ENCODE measurements at regions not wholly inside any gene's neighbourhood (a gene's known extent, or its start where the extent isn't known, plus 50 kb on each side); places are given as distances from the start of the nearest gene placed in this dataset.

DNA sequence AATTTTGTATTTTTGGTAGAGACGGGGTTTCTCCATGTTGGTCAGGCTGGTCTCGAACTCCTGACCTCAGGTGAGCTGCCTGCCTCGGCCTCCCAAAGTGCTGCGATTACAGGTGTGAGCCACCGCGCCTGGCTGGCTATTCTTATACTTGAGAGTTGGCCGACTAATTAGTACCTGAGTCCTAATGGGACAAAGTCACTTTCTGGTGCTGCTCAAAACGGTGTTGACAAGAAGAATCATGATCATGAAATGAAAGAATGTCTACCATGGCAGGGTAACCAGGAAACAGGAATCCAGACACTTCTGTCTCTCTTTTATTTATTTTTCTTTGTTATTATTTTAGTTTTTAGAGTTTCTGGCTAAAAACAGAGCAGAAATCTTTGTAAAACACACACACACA, 54.7 kb upstream of the RAB6D start:
- Histone ChIP-seq H2AFZ (ENCODE audit: low read length) (no peak overlapping the region), H4K8ac (ENCODE audit: extremely low read depth, insufficient read depth, low read length) (no peak overlapping the region), H3K9me3 (ENCODE audit: insufficient read depth in 2 of 2, low read depth in 1 of 2, low read length in 1 of 2) (0 out of 4 replicates have a peak, but pooled peaks cover 0 to under 1% of the 10 kb centered on the region in 2 experiments), H4K20me1 (replicated peaks in 1 of 2; ENCODE audit: control insufficient read depth in 1 of 2, insufficient read depth in 2 of 2, low read length in 2 of 2) (no peaks in the 10 kb centered on the region), H2BK5ac (ENCODE audit: low read depth, low read length) (no peak overlapping the region), H3K4me3 (ENCODE audit: extremely low read depth in 1 of 4, insufficient read depth in 2 of 4, low read depth in 3 of 4, low read length in 4 of 4) (no peak overlapping the region), H4K91ac (replicated peaks; ENCODE audit: insufficient read length, low read length) (no peak overlapping the region), H2AK5ac (ENCODE audit: low read depth, low read length) (no peak overlapping the region), H3K79me1 (ENCODE audit: low read depth, low read length) (no peaks in the 10 kb centered on the region), H3K9ac (replicated peaks in 1 of 4; ENCODE audit: extremely low read depth in 1 of 4, low read depth in 3 of 4, low read length in 3 of 4) (no peak overlapping the region), H3K56ac (replicated peaks; ENCODE audit: insufficient read length, low read depth, low read length) (no peak overlapping the region), H3K23me2 (ENCODE audit: low read depth, low read length) (no peaks in the 10 kb centered on the region), H2BK15ac (ENCODE audit: low read length) (no peak overlapping the region), H3K18ac (ENCODE audit: extremely low read depth, low read length) (no peak overlapping the region), H3K4me1 (replicated peaks in 1 of 4; ENCODE audit: control insufficient read depth in 3 of 4, insufficient read depth in 4 of 4, low read length in 3 of 4) (peaks cover 0 to 20% (median 5%) of the 10 kb centered on the region in 4 experiments; a peak in 3 of 7 replicates), H2BK20ac (ENCODE audit: low read length) (no peak overlapping the region), H3K4me2 (ENCODE audit: insufficient read depth in 1 of 2, low read depth in 2 of 2, low read length in 2 of 2) (no peak overlapping the region; a peak in 1 of 4 replicates), H2BK12ac (ENCODE audit: low read depth, low read length) (no peak overlapping the region), H4K5ac (ENCODE audit: insufficient read length, low read depth, low read length) (no peak overlapping the region), H3K27ac (ENCODE audit: low read depth, low read length) (no peak overlapping the region), H2BK120ac (replicated peaks; ENCODE audit: low read depth, low read length) (no peak overlapping the region), H3K27me3 (replicated peaks in 1 of 4; ENCODE audit: control insufficient read depth in 3 of 4, extremely low read depth in 1 of 4, insufficient read depth in 3 of 4, low read length in 3 of 4) (peaks cover 0 to 2% (median 1%) of the 10 kb centered on the region in 4 experiments; a peak in 4 of 7 replicates), H3K79me2 (ENCODE audit: control insufficient read depth in 1 of 2, insufficient read depth in 2 of 2, low read length in 2 of 2) (no peaks in the 10 kb centered on the region), H3K23ac (ENCODE audit: insufficient read length) (no peak overlapping the region), H3K4ac (replicated peaks; ENCODE audit: insufficient read length, low read depth, low read length) (no peak overlapping the region), H3K14ac (ENCODE audit: insufficient read length) (no peak overlapping the region), H3K36me3 (ENCODE audit: control insufficient read depth in 2 of 4, insufficient read depth in 4 of 4, low read length in 3 of 4) (no peaks in the 10 kb centered on the region)
- DNase-seq (ENCODE audit: low read depth in 1 of 2, low spot score in 2 of 2), result no peak
- ChIA-PET POLR2A (ENCODE audit: partially characterized antibody) (no interaction called here), CTCF (ENCODE audit: partially characterized antibody) (interaction anchor here (1.7 kb wide), 1 partner anchor 74 kb away, joined by 8 read pairs; the partner anchor contains the start of gene MZT2A)
- 93% methylated on average over 7 of the region's 8 CpGs; no CpG with 5 or more reads in 1 of the 2 experiments for WGBS, 2 experiments (ENCODE audit: extremely low coverage in 1 of 2, insufficient coverage in 1 of 2, insufficient read length in 1 of 2, insufficient replicate concordance in 2 of 2, low coverage in 1 of 2, low lambda C conversion rate in 2 of 2, missing lambda C conversion rate in 1 of 2)
- FAIRE-seq, result no peak
- no peak for TF ChIP-seq CHD2 (IDR thresholded peaks at IDR 0.05; ENCODE audit: low read length)
- TF ChIP-seq CBX8 (IDR thresholded peaks at IDR 0.05; ENCODE audit: borderline replicate concordance, low read depth, low read length), result no peak
- TF ChIP-seq SP4 (IDR thresholded peaks at IDR 0.05; ENCODE audit: low read length), result no peak
- TF ChIP-seq SAP30 (IDR thresholded peaks at IDR 0.05; ENCODE audit: insufficient read depth, insufficient replicate concordance, low read length), result no peak
- TF ChIP-seq TBP (IDR thresholded peaks at IDR 0.05; ENCODE audit: low read depth, low read length), result no peak
- TF ChIP-seq HDAC2 (IDR thresholded peaks at IDR 0.05; ENCODE audit: borderline replicate concordance in 1 of 2, low read depth in 2 of 2, low read length in 2 of 2), result no peak
- TF ChIP-seq, protein P1, sequence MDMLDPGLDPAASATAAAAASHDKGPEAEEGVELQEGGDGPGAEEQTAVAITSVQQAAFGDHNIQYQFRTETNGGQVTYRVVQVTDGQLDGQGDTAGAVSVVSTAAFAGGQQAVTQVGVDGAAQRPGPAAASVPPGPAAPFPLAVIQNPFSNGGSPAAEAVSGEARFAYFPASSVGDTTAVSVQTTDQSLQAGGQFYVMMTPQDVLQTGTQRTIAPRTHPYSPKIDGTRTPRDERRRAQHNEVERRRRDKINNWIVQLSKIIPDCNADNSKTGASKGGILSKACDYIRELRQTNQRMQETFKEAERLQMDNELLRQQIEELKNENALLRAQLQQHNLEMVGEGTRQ (IDR thresholded peaks at IDR 0.05; ENCODE audit: low read length), result no peak
- TF ChIP-seq CEBPB (IDR thresholded peaks at IDR 0.05; ENCODE audit: low read depth, low read length), result no peak
- TF ChIP-seq, protein P2, sequence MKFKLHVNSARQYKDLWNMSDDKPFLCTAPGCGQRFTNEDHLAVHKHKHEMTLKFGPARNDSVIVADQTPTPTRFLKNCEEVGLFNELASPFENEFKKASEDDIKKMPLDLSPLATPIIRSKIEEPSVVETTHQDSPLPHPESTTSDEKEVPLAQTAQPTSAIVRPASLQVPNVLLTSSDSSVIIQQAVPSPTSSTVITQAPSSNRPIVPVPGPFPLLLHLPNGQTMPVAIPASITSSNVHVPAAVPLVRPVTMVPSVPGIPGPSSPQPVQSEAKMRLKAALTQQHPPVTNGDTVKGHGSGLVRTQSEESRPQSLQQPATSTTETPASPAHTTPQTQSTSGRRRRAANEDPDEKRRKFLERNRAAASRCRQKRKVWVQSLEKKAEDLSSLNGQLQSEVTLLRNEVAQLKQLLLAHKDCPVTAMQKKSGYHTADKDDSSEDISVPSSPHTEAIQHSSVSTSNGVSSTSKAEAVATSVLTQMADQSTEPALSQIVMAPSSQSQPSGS (IDR thresholded peaks at IDR 0.05; ENCODE audit: low read length), result no peak
- no peak for TF ChIP-seq RFX5 (IDR thresholded peaks at IDR 0.05; ENCODE audit: borderline replicate concordance, low read depth, low read length)
- no peak for TF ChIP-seq BACH1 (IDR thresholded peaks at IDR 0.05; ENCODE audit: low read length)
- no peak for TF ChIP-seq SP2 (IDR thresholded peaks at IDR 0.05; ENCODE audit: low read length)

All from H1 (cell line).